Tibial nerve (tissue), 4 donors: ENCODE measurements at regions not wholly inside any gene's neighbourhood (a gene's known extent, or its start where the extent isn't known, plus 50 kb on each side); places are given as distances from the start of the nearest gene placed in this dataset.

Source experiments
- EP300 ChIP-seq, 2 donors: sonication (generic); formaldehyde crosslinking; IDR thresholded peaks; one replicate each; pipeline ENCODE4 v1.6.1; 2017; ENCODE audit warnings: antibody characterized with exemption in 2 of 2, mild to moderate bottlenecking in 1 of 2
- TF ChIP-seq, protein P1 (sequence below), 5 experiments: fragments of 200-600 bp in 3 of 5; fragments of 450-650 bp in 2 of 5; sonication (generic) in 3 of 5; IDR thresholded peaks; one replicate each; pipeline ENCODE4 v1.5.1; 2016 to 2019; ENCODE audit warnings: antibody characterized with exemption in 5 of 5, mild to moderate bottlenecking in 3 of 5, moderate library complexity in 2 of 5

DNA sequence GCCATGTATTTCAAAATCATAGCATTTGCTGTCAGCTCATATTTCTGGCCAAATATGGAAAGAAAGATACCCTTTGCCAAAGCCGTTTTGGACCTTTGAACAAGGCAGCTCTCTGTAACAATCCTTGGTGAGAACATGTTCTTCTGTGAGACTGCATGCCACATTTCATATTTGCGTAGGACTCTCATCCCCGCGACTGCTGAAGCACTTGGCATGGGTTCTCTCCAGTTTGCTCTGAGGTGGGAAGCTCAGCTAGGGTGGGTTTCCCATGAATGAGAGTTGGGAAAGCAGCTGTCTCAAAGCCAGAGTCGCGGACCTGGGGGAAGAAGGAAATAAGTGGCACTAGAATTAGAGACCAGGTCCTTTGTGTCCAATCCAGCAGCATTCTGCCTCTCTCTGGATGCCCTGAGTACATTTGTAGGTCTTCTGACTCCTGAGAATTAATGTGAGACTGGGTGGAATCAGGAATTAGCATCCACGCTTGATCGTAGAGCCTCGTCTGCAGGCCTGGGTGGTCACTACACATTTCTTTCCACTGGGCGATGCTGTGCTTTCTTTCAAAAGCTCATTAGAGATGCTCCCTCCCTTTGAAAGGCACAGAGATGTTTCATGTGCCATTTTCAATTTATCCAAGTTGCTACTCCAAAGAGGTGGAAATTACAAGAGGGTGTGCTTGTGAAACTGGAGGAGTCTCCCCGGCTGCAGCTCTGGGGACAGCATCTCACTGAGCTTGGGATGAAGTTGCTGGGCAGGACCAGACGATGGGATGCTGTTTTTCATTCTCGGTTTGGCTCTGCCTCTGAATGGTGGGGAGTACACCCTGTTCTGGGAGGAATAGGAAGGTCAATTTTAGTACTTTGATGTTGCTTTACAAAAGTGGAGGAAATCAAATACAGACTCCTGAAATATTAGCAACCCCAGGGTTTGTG, 197.2 kb downstream of the GADD45G start:
- TF ChIP-seq, protein P1, sequence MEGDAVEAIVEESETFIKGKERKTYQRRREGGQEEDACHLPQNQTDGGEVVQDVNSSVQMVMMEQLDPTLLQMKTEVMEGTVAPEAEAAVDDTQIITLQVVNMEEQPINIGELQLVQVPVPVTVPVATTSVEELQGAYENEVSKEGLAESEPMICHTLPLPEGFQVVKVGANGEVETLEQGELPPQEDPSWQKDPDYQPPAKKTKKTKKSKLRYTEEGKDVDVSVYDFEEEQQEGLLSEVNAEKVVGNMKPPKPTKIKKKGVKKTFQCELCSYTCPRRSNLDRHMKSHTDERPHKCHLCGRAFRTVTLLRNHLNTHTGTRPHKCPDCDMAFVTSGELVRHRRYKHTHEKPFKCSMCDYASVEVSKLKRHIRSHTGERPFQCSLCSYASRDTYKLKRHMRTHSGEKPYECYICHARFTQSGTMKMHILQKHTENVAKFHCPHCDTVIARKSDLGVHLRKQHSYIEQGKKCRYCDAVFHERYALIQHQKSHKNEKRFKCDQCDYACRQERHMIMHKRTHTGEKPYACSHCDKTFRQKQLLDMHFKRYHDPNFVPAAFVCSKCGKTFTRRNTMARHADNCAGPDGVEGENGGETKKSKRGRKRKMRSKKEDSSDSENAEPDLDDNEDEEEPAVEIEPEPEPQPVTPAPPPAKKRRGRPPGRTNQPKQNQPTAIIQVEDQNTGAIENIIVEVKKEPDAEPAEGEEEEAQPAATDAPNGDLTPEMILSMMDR (IDR thresholded peaks at IDR 0.05), result peak in 1 of 5 experiments; percentile 16
- peak in 1 of 2 donors; percentile 69 for TF ChIP-seq EP300 (IDR thresholded peaks at IDR 0.05)
